HEK293T (cell line): ENCODE measurements at regions not wholly inside any gene's neighbourhood (a gene's known extent, or its start where the extent isn't known, plus 50 kb on each side); places are given as distances from the start of the nearest gene placed in this dataset.

Experiments
- CTCF ChIA-PET: fragments of 350-600 bp; formaldehyde crosslinking; extraction: SDS; loops from one replicate; lab custom pipeline; 2021; ENCODE audit warnings: antibody characterized with exemption, inconsistent platforms; lab: Yijun Ruan, JAX
- POLR2A ChIA-PET: fragments of 350-600 bp; formaldehyde crosslinking; extraction: SDS; loops from one replicate; lab custom pipeline; 2020; ENCODE audit warnings: antibody characterized with exemption, inconsistent platforms; lab: Yijun Ruan, JAX
- DNase-seq: peaks from one replicate; pipeline ENCODE4 v3.0.0; 2012; ENCODE audit warnings: mixed read lengths; ENCODE audit errors: extremely low spot score
- ARNT ChIP-seq: fragments of 450-650 bp; IDR thresholded peaks from 2 replicates; pipeline ENCODE4 v1.6.1; 2017; ENCODE audit warnings: mild to moderate bottlenecking
- BHLHE40 ChIP-seq: fragments of 450-650 bp; IDR thresholded peaks from 2 replicates; pipeline ENCODE4 v1.6.1; 2016; ENCODE audit warnings: mild to moderate bottlenecking, moderate library complexity, borderline replicate concordance
- CTBP1 ChIP-seq: fragments of 450-650 bp; IDR thresholded peaks from 2 replicates; pipeline ENCODE4 v1.6.1; 2016; ENCODE audit warnings: borderline replicate concordance
- ELF4 ChIP-seq: fragments of 450-650 bp; IDR thresholded peaks from 2 replicates; pipeline ENCODE4 v1.6.1; 2017; ENCODE audit warnings: antibody characterized with exemption
- FOXA1 ChIP-seq: fragments of 450-650 bp; IDR thresholded peaks from 2 replicates; pipeline ENCODE4 v1.6.1; 2016; ENCODE audit warnings: mild to moderate bottlenecking
- FOXK2 ChIP-seq: fragments of 450-650 bp; IDR thresholded peaks from 2 replicates; pipeline ENCODE4 v1.6.1; 2016; ENCODE audit warnings: mild to moderate bottlenecking
- FOXM1 ChIP-seq: fragments of 450-650 bp; IDR thresholded peaks from 2 replicates; pipeline ENCODE4 v1.6.1; 2017; ENCODE audit warnings: mild to moderate bottlenecking, borderline replicate concordance
- HDGF ChIP-seq: fragments of 450-650 bp; IDR thresholded peaks from 2 replicates; pipeline ENCODE4 v1.6.1; 2017; ENCODE audit warnings: antibody characterized with exemption, borderline replicate concordance
- L3MBTL2 ChIP-seq: fragments of 450-650 bp; conservative IDR thresholded peaks from 2 replicates; pipeline ENCODE4 v1.6.1; 2016; ENCODE audit warnings: mild to moderate bottlenecking
- LEF1 ChIP-seq: fragments of 450-650 bp; IDR thresholded peaks from 2 replicates; pipeline ENCODE4 v1.6.1; 2017; ENCODE audit warnings: mild to moderate bottlenecking, borderline replicate concordance
- NFRKB ChIP-seq: fragments of 450-650 bp; IDR thresholded peaks from 2 replicates; pipeline ENCODE4 v1.6.1; 2016; ENCODE audit warnings: mild to moderate bottlenecking, moderate library complexity
- SP1 ChIP-seq: fragments of 450-650 bp; IDR thresholded peaks from 2 replicates; pipeline ENCODE4 v1.6.1; 2017
- SUZ12 ChIP-seq: fragments of 450-650 bp; IDR thresholded peaks from 2 replicates; pipeline ENCODE4 v1.6.1; 2016; ENCODE audit warnings: mild to moderate bottlenecking
- TARDBP ChIP-seq: fragments of 450-650 bp; IDR thresholded peaks from 2 replicates; pipeline ENCODE4 v1.6.1; 2016
- ZNF384 ChIP-seq: fragments of 450-650 bp; IDR thresholded peaks from 2 replicates; pipeline ENCODE4 v1.6.1; 2016
- TF ChIP-seq, protein P1 (sequence below): fragments of 450-650 bp; IDR thresholded peaks from 2 replicates; pipeline ENCODE4 v1.6.1; 2016

DNA sequence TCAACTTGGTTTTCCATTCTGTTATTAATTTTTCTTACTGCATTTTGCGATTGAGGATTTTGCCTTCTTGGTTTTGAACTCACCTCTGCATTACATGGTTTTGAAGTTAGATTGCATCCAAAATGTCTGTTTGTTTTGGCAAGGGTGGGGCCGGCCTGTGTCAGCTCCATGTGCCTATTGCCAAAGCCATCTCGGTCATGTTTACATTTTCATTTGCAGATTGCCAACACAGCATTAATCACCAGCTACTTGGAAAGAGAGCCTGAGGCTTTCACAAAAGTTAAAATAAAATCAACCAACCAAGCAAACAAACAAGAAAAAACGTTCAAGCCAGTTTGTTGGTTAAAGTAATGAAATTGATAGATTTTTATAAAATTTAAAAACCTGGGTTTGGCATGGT lies 695.8 kb downstream of the TYW1 start:
- ChIA-PET POLR2A (no interaction called here), CTCF (interaction anchor here (0.6 kb wide), 1 partner anchor 22 kb away, joined by 3 read pairs; no protein-coding TSS in a partner anchor)
- TF ChIP-seq SP1: no peak
- TF ChIP-seq HDGF: no peak
- TF ChIP-seq ARNT: no peak
- TF ChIP-seq FOXK2: no peak
- no peak for TF ChIP-seq TARDBP
- DNase-seq: no peak

DNA sequence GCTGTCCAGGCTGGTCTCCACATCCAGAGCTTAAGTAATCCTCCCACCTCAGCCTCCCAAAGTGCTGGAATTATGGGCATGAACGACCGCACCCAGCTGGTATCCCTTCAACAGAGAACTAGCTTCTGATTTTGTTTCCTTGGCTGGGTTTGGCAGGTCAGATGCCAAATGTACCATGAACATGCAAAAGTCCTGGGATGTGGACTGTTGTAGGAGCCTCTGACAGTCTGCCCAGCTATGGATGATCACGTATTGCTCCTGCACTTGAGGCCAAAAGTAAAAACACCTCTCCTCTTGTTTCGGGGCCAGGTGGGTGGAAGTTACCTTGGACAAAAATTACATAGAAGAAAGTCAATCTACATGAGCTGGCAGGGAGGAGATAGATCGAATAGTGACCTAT lies 699.5 kb downstream of the TYW1 start:
- ChIA-PET CTCF (no interaction called here), POLR2A (no interaction called here)
- DNase-seq: no peak
- TF ChIP-seq FOXM1 (no peak), FOXA1 (no peak), ELF4 (no peak), NFRKB (no peak), FOXK2 (no peak), HDGF (no peak)

DNA sequence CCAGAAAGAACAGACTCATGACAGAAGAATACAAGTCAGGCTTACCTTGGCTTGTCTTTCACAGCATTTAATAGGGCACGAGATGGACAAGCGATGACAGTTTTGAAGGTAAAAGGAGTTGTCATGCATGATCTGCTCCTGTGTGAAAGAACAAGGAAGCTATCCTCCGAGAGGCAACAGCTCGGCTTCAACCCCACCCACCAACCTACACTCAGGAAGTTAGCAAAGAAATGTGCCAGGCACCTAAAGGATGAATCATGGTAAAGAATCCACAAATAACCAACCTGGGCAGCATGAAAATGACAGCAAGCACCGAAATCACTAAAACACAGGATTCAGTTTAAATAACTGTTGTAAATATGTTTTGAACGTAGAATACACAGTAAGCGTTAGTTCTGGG lies 700.2 kb downstream of the TYW1 start:
- POLR2A ChIA-PET: no interaction called here
- no peak for TF ChIP-seq CTBP1
- TF ChIP-seq TARDBP: no peak
- no peak for TF ChIP-seq FOXA1
- TF ChIP-seq SP1: no peak
- TF ChIP-seq ARNT: no peak
- no peak for TF ChIP-seq ELF4
- no peak for TF ChIP-seq BHLHE40
- TF ChIP-seq FOXM1: no peak
- TF ChIP-seq FOXK2: no peak
- no peak for TF ChIP-seq SUZ12
- TF ChIP-seq, protein P1, sequence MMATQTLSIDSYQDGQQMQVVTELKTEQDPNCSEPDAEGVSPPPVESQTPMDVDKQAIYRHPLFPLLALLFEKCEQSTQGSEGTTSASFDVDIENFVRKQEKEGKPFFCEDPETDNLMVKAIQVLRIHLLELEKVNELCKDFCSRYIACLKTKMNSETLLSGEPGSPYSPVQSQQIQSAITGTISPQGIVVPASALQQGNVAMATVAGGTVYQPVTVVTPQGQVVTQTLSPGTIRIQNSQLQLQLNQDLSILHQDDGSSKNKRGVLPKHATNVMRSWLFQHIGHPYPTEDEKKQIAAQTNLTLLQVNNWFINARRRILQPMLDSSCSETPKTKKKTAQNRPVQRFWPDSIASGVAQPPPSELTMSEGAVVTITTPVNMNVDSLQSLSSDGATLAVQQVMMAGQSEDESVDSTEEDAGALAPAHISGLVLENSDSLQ: no peak
- TF ChIP-seq HDGF: no peak
- no peak for TF ChIP-seq ZNF384
- TF ChIP-seq LEF1: no peak
- TF ChIP-seq L3MBTL2: no peak
- TF ChIP-seq NFRKB: no peak
- DNase-seq: no peak
- CTCF ChIA-PET: no interaction called here

DNA sequence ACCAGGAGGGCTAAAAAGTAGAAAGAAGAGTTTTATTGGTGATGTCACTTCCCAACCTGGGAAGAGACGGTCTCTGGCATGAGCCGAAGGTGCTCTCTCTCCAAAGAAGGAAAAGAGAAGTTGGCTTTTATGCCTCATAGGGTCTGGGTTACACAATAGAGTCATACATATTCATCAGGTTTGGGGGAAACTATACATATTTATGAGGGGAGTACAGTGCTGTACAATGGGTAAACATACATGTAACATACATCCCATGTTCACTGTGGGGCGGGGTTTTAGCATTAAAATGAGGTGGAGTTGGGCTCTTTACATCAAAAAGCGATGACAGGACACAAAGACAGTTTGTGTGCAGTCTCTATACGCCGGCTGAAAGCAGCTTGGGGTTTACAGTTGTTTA lies 701.7 kb downstream of the TYW1 start:
- no peak for TF ChIP-seq HDGF
- no peak for TF ChIP-seq BHLHE40
- TF ChIP-seq FOXM1: no peak
- no peak for TF ChIP-seq CTBP1
- TF ChIP-seq FOXA1: no peak
- no peak for TF ChIP-seq ARNT
- TF ChIP-seq SP1: no peak
- no peak for TF ChIP-seq ELF4
- TF ChIP-seq ZNF384: no peak
- POLR2A ChIA-PET: no interaction called here
- CTCF ChIA-PET: no interaction called here
- DNase-seq: no peak

DNA sequence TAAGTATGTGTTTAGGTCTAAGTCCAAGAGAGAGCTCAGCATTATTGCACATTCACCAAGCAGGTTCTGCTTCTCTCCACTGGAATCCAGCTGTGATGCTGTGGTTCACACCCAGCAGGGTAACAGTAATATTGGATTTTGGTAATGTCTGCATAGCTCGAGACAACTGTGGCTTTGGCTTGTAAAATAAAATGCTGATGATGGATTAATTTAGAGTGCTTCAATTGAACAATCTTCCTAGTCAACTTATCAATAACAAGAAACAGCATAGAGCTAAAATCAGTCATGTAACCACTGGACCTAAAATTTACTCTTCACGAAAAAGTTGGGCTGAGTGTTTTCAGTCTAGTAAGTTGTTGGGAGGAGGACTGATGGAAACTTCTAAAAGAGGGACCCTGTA lies 709.2 kb downstream of the TYW1 start:
- POLR2A ChIA-PET: no interaction called here
- no peak for TF ChIP-seq L3MBTL2
- TF ChIP-seq FOXM1: no peak
- TF ChIP-seq, protein P1: no peak
- no peak for TF ChIP-seq CTBP1
- no peak for TF ChIP-seq ZNF384
- TF ChIP-seq TARDBP: no peak
- no peak for TF ChIP-seq BHLHE40
- no peak for TF ChIP-seq FOXK2
- TF ChIP-seq HDGF: no peak
- TF ChIP-seq SP1: no peak
- TF ChIP-seq FOXA1: no peak
- no peak for TF ChIP-seq NFRKB
- DNase-seq: no peak
- CTCF ChIA-PET: no interaction called here

DNA sequence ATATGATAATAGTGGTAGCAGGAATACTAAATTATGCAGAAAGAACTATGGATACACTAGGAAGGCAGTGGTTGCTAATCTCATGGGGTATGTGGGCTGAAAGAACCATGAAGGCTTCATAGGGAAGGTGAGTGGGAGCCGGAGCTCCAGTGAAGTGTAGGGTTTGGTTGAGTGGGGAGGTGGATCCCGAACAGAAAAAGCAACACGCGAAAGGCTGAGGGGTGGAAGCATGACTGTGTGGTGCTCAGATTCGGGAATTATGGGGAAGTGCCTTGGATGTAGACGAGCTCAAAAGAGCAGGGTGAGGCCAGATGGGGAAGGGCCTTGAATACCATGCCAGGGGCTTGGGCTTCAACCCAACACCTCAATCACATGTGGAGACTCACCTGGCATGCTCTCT lies 715.1 kb downstream of the TYW1 start:
- ChIA-PET POLR2A (no interaction called here), CTCF (no interaction called here)
- TF ChIP-seq TARDBP: no peak
- DNase-seq: no peak

DNA sequence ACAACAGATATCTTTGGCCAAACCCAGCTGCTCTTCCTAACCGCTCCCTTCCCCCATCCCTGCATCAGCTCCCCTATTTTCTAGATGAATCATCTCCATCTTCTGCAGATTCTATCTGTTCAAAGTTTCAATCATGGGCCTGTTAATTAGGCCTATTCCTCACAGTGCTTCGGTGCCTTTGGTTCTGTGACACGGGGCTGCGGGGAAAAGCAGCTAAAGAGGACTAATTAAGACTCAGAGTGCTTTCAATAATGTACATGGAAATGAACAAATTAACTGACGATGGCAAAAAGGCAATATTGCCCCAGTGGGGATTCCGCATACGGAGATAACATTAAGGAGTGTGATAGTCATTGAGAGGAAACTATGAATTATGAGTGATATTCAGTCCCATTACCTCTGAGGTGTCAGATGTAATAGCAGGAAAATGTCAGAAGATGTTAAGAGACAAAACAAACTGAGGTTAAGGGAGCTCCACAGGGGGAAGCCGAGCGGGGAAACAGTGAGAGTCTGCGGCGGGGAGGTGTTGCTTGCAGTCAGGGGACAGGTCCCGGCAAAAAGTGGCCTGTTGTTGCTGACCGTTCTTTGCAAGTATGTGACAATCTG lies 716.9 kb downstream of the TYW1 start:
- no peak for TF ChIP-seq NFRKB
- TF ChIP-seq BHLHE40: no peak
- TF ChIP-seq ZNF384: no peak
- no peak for TF ChIP-seq HDGF
- no peak for TF ChIP-seq SP1
- TF ChIP-seq, protein P1: no peak
- TF ChIP-seq CTBP1: no peak
- TF ChIP-seq LEF1: no peak
- TF ChIP-seq ELF4: no peak
- no peak for TF ChIP-seq L3MBTL2
- no peak for TF ChIP-seq ARNT
- TF ChIP-seq FOXM1: no peak
- no peak for TF ChIP-seq TARDBP
- no peak for TF ChIP-seq SUZ12
- no peak for TF ChIP-seq FOXK2
- TF ChIP-seq FOXA1: no peak
- DNase-seq: no peak
- CTCF ChIA-PET: interaction anchor here (0.6 kb wide), 3 partner anchors 12 to 1001 kb away, joined by 3 read pairs; no protein-coding TSS in a partner anchor
- POLR2A ChIA-PET: no interaction called here
